K562 (cell line): ENCODE measurements at regions not wholly inside any gene's neighbourhood (a gene's known extent, or its start where the extent isn't known, plus 50 kb on each side); places are given as distances from the start of the nearest gene placed in this dataset.

Experiments
- ATAC-seq: fragments of 200-7000 bp; cut with Tn5 transposase; 3 replicates; pipeline ENCODE4 v1.9.1; 2020; ENCODE audit warnings: moderate library complexity
- BruUV-seq: library from RNA; stranded (reverse); fragments of 400-500 nt; replicated peaks from 2 replicates; lab custom pipeline; 2021; lab: Mats Ljungman, UMichigan
- CTCF ChIA-PET: fragments of 300-600 bp; formaldehyde crosslinking; extraction: SDS; loops from one replicate; lab custom pipeline; 2021; ENCODE audit warnings: low intra/inter-chr PET ratio; lab: Yijun Ruan, JAX
- POLR2A ChIA-PET: fragments of 300-600, 350-650 bp; sonication (Branson Sonifier 250); formaldehyde crosslinking; extraction: SDS; loops from one replicate; lab custom pipeline; 2021; ENCODE audit warnings: antibody characterized with exemption, inconsistent platforms; lab: Yijun Ruan, JAX
- DNase-seq, 4 experiments: peaks; one replicate each; pipeline versions ENCODE4 v3.0.0 to v3.0.0-alpha.2; 2011 to 2018; ENCODE audit warnings: low spot score in 3 of 4, mixed read lengths in 3 of 4; ENCODE audit errors: extremely low read depth in 1 of 4
- FAIRE-seq: peaks from 2 replicates; lab custom pipeline; 2011; peaks lifted over from hg19 to GRCh38; lab: Jason Lieb, UNC
- H2AFZ ChIP-seq: 2 replicates; pipeline ENCODE4 v1.6.0; 2011; ENCODE audit warnings: low read depth, low read length, control low read depth, inconsistent platforms
- H3K27ac ChIP-seq: fragments of 200-600 bp; 3 replicates; pipeline ENCODE4 v1.8.0; 2011; ENCODE audit warnings: low read depth, mild to moderate bottlenecking, control low read depth, inconsistent platforms, low read length, moderate library complexity, mixed read lengths; ENCODE audit errors: extremely low read depth
- H3K27me3 ChIP-seq, 2 experiments: fragments of 300-600 bp in 1 of 2; 2 replicates in 1 of 2; 3 replicates in 1 of 2; pipeline versions ENCODE4 v1.6.0 to v1.8.0; 2011; ENCODE audit warnings: inconsistent platforms in 2 of 2, low read length in 2 of 2, mild to moderate bottlenecking in 1 of 2, mixed read lengths in 1 of 2, moderate library complexity in 1 of 2; ENCODE audit not compliant: control insufficient read depth in 2 of 2, insufficient read depth in 2 of 2
- H3K36me3 ChIP-seq: fragments of 300-600 bp; 3 replicates; pipeline ENCODE4 v1.8.0; 2011; ENCODE audit warnings: mild to moderate bottlenecking, low read length, inconsistent platforms; ENCODE audit not compliant: control insufficient read depth, insufficient read depth
- H3K4me1 ChIP-seq, 2 experiments: fragments of 200-600 bp in 1 of 2; replicated peaks in 1 of 2; 2 replicates in 1 of 2; 3 replicates in 1 of 2; pipeline versions ENCODE4 v1.5.1 to v1.8.0; 2011; ENCODE audit warnings: inconsistent platforms in 2 of 2, low read length in 2 of 2, mild to moderate bottlenecking in 1 of 2, mixed read lengths in 1 of 2, moderate library complexity in 1 of 2; ENCODE audit not compliant: control insufficient read depth in 2 of 2, insufficient read depth in 2 of 2
- H3K4me2 ChIP-seq: 2 replicates; pipeline ENCODE4 v1.6.1; 2011; ENCODE audit warnings: low read length, control low read depth, inconsistent platforms, mixed read lengths; ENCODE audit not compliant: insufficient read depth
- H3K4me3 ChIP-seq: fragments of 200-600 bp; sonication (generic), shearing (Covaris generic); 2 replicates; pipeline ENCODE4 v1.5.1; 2016; ENCODE audit warnings: control low read depth, inconsistent platforms
- H3K79me2 ChIP-seq: fragments of 200-600 bp; 3 replicates; pipeline ENCODE4 v1.8.0; 2011; ENCODE audit warnings: low read length, inconsistent platforms; ENCODE audit not compliant: control insufficient read depth, insufficient read depth
- H3K9ac ChIP-seq, 2 experiments: 2 replicates each; pipeline versions ENCODE4 v1.6.0 to v1.6.1; 2011; ENCODE audit warnings: low read depth in 2 of 2, low read length in 2 of 2, control low read depth in 1 of 2, inconsistent platforms in 1 of 2, mild to moderate bottlenecking in 1 of 2, mixed read lengths in 1 of 2; ENCODE audit not compliant: insufficient read depth in 1 of 2
- H3K9me1 ChIP-seq: one replicate; pipeline ENCODE4 v1.6.0; 2011; ENCODE audit warnings: inconsistent platforms, mild to moderate bottlenecking, low read length, moderate library complexity; ENCODE audit not compliant: control insufficient read depth, insufficient read depth
- H3K9me3 ChIP-seq: replicated peaks from 2 replicates; pipeline ENCODE4 v1.5.1; 2011; ENCODE audit warnings: low read depth, low read length, inconsistent platforms; ENCODE audit not compliant: control insufficient read depth, insufficient read depth
- H4K20me1 ChIP-seq: replicated peaks from 2 replicates; pipeline ENCODE4 v1.6.1; 2011; ENCODE audit warnings: low read length, inconsistent platforms, mixed read lengths; ENCODE audit not compliant: control insufficient read depth, insufficient read depth
- FOXK1 ChIP-seq: sonication (generic); formaldehyde crosslinking; IDR thresholded peaks from 2 replicates; pipeline ENCODE4 v1.8.0; 2022; ENCODE audit warnings: missing genetic modification reagents, mild to moderate bottlenecking, borderline replicate concordance
- IRF2 ChIP-seq: sonication (generic); formaldehyde crosslinking; IDR thresholded peaks from 2 replicates; pipeline ENCODE4 v1.8.1; 2022; ENCODE audit warnings: mild to moderate bottlenecking, missing genetic modification reagents
- SMC3 ChIP-seq: conservative IDR thresholded peaks from 2 replicates; pipeline ENCODE4 v1.6.1; 2011; ENCODE audit warnings: low read depth, low read length, improper control_type of control experiment; ENCODE audit not compliant: insufficient read depth
- WGBS: fragments of 100-300 bp; shearing (Covaris generic); methylation state at CpG from one replicate; pipeline ENCODE4 v1.1.6; 2016; ENCODE audit warnings: low coverage, mixed read lengths; ENCODE audit not compliant: insufficient coverage; ENCODE audit errors: missing lambda C conversion rate; 5-methylcytosine and 5-hydroxymethylcytosine counted together
- in situ Hi-C: fragments of 300-500 bp; cut with MboI; formaldehyde crosslinking; loops from 4 replicates; pipeline ENCODE4 v1.15.0; 2018; ENCODE audit warnings: inconsistent platforms, mixed read lengths
- intact Hi-C: fragments of 100-400 bp; cut with micrococcal nuclease; formaldehyde crosslinking; loops from 2 replicates; pipeline ENCODE4 v1.14.2; 2022

DNA sequence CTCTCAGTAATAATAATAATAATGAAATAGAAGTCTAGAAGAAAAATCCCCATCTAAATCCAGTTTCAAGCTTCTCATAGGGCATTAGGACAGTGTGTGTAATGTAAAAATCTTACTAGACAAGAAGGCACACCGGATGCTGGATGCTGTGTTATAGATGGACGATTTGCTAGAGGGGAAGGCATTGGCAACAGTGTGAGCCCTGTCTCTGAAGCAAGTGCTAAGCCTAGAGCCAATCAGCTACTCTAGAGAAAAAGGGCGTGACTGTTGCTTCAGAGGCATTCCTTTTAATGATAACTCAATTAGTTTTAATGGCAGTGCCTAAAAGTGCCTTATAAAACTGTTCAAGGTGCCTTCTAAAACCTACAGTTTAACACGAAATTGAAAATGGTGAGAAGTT, 344.9 kb downstream of the TDRD15 start:
- no peak overlapping the region for H3K4me2 ChIP-seq
- no peak overlapping the region for H2AFZ ChIP-seq
- no peak for DNase-seq
- H3K9me1 ChIP-seq, result no peaks in the 10 kb centered on the region
- ATAC-seq, result no peak
- no peaks in the 10 kb centered on the region; the same call in 1 of the 2 replicates for H3K9me3 ChIP-seq
- H3K4me1 ChIP-seq, result no peaks in the 10 kb centered on the region
- POLR2A ChIA-PET, result no interaction called here
- TF ChIP-seq IRF2 (CRISPR knock-in tag), result no peak
- H3K36me3 ChIP-seq, result no peaks in the 10 kb centered on the region
- FAIRE-seq, result no peak
- no peak overlapping the region for H3K9ac ChIP-seq
- in situ Hi-C loops, result no loop called here
- H3K27ac ChIP-seq, result no peak overlapping the region
- CTCF ChIA-PET, result no interaction called here
- 0% methylated on average over 4 of the region's 4 CpGs for WGBS
- no TSS peak for BruUV-seq
- no peaks in the 10 kb centered on the region for H3K79me2 ChIP-seq
- no peak overlapping the region for H3K4me3 ChIP-seq
- no peaks in the 10 kb centered on the region for H4K20me1 ChIP-seq
- intact Hi-C loops, result no loop called here
- H3K27me3 ChIP-seq, result no peaks in the 10 kb centered on the region

DNA sequence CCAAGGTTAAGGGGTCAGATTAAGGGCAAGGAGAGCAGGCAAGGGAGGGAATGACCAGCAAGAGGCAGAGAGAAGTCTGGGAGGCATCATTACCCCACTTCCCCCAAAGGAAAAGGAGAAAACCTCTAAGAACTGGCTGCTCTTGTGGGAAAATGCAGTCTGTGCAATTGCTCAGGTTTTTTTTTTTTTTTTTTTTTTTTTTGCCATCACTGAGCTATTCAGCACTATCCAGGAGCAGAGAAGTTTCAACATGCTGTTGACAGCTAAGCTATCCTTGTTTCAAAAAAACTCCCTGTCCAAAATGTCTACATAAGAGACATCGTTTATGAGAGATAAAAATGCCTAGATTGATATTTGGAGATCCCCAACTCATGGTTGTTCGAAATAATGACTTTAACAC, 345.4 kb downstream of the TDRD15 start:
- TF ChIP-seq SMC3 (no peak), FOXK1 (CRISPR knock-in tag) (no peak)
- no peak overlapping the region for H3K27ac ChIP-seq
- 0% methylated on average over 2 of the region's 2 CpGs for WGBS
- CTCF ChIA-PET, result no interaction called here
- no peaks in the 10 kb centered on the region for H4K20me1 ChIP-seq
- no peak for ATAC-seq
- H2AFZ ChIP-seq, result no peak overlapping the region
- no peak for FAIRE-seq
- H3K27me3 ChIP-seq, result no peaks in the 10 kb centered on the region
- BruUV-seq, result no TSS peak
- no peak overlapping the region for H3K4me3 ChIP-seq
- no peaks in the 10 kb centered on the region for H3K36me3 ChIP-seq
- no peaks in the 10 kb centered on the region for H3K9me1 ChIP-seq
- H3K9me3 ChIP-seq, result no peaks in the 10 kb centered on the region; the same call in 1 of the 2 replicates
- no peak overlapping the region for H3K4me2 ChIP-seq
- H3K4me1 ChIP-seq, result no peaks in the 10 kb centered on the region
- POLR2A ChIA-PET, result no interaction called here
- no peaks in the 10 kb centered on the region for H3K79me2 ChIP-seq
- H3K9ac ChIP-seq, result no peak overlapping the region
- intact Hi-C loops, result no loop called here
- in situ Hi-C loops, result no loop called here
- no peak for DNase-seq
